ENCODE measurements at regions not wholly inside any gene's neighbourhood (a gene's known extent, or its start where the extent isn't known, plus 50 kb on each side); places are given as distances from the start of the nearest gene placed in this dataset.

DNA sequence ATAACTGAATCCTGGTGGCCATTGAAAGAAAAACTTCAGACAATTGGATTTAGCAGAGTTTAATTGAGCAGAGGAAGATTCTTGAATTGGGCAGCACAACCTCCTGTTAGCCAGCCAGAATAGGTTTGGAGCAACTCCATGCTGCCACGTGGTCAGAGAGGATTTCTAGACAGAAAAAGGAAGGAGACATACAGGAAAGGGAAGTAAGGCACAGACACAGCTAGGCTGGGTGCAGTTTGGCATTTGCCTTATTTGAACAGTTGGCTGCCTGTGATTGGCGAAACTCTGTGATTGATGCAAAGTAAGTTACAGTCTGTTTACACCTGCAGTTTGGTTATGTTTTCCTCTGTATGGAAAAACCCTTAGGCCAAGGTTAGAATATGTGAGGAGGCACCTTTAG lies 85.8 kb upstream of the SPATA13 start:
- no peak for TF ChIP-seq POLR2A (IDR thresholded peaks at IDR 0.05)
- TF ChIP-seq CTCF (IDR thresholded peaks at IDR 0.05), result no peak
- TF ChIP-seq EP300 (IDR thresholded peaks at IDR 0.05), result no peak

Data from ovary (tissue), 3 donors.